ENCODE measurements at regions not wholly inside any gene's neighbourhood (a gene's known extent, or its start where the extent isn't known, plus 50 kb on each side); places are given as distances from the start of the nearest gene placed in this dataset.

GRCh38 chr3:99468918-99469317 is 169.5 kb upstream of the COL8A1 start:
- Histone ChIP-seq H4K20me1 (ENCODE audit: low read depth, low read length) (no peaks in the 10 kb centered on the region), H3K4me2 (ENCODE audit: low read depth, low read length, poor library complexity, severe bottlenecking) (no peak overlapping the region), H3K27ac (ENCODE audit: low read depth, low read length) (no peak overlapping the region), H3K27me3 (ENCODE audit: low read length) (no peaks in the 10 kb centered on the region), H3K36me3 (ENCODE audit: low read length) (no peaks in the 10 kb centered on the region), H3K79me2 (ENCODE audit: insufficient read depth, low read length) (no peaks in the 10 kb centered on the region), H3K9me3 (ENCODE audit: insufficient read depth, low read length) (no peaks in the 10 kb centered on the region), H3K9ac (ENCODE audit: low read length) (no peak overlapping the region), H3K9me2 (replicated peaks; ENCODE audit: insufficient read depth, low read length) (no peaks in the 10 kb centered on the region), H3F3A (ENCODE audit: insufficient read depth) (no peaks in the 10 kb centered on the region), H2AFZ (ENCODE audit: low read depth, low read length, severe bottlenecking) (no peak overlapping the region), H3K4me3 (ENCODE audit: insufficient read depth, low read length, poor library complexity, severe bottlenecking) (no peak overlapping the region)
- TF ChIP-seq EZH2phosphoT487 (conservative IDR thresholded peaks at IDR 0.05; ENCODE audit: low read length) (no peak), CTCF (IDR thresholded peaks at IDR 0.05; ENCODE audit: insufficient read depth, low read length, poor library complexity, severe bottlenecking) (no peak)

- no peaks in the 10 kb centered on the region for H3K36me3 ChIP-seq (ENCODE audit: low read length)
- no peaks in the 10 kb centered on the region for H3K9me3 ChIP-seq (ENCODE audit: insufficient read depth, low read length)
- H3K4me2 ChIP-seq (ENCODE audit: low read depth, low read length, poor library complexity, severe bottlenecking), result no peak overlapping the region
- no peaks in the 10 kb centered on the region for H3K27me3 ChIP-seq (ENCODE audit: low read length)
- no peak overlapping the region for H2AFZ ChIP-seq (ENCODE audit: low read depth, low read length, severe bottlenecking)
- H3F3A ChIP-seq (ENCODE audit: insufficient read depth), result no peaks in the 10 kb centered on the region
- no peaks in the 10 kb centered on the region for H4K20me1 ChIP-seq (ENCODE audit: low read depth, low read length)
- H3K79me2 ChIP-seq (ENCODE audit: insufficient read depth, low read length), result no peaks in the 10 kb centered on the region
- no peak overlapping the region for H3K9ac ChIP-seq (ENCODE audit: low read length)
- H3K4me3 ChIP-seq (ENCODE audit: insufficient read depth, low read length, poor library complexity, severe bottlenecking), result no peak overlapping the region
- TF ChIP-seq CTCF (IDR thresholded peaks at IDR 0.05; ENCODE audit: insufficient read depth, low read length, poor library complexity, severe bottlenecking) (no peak), EZH2phosphoT487 (conservative IDR thresholded peaks at IDR 0.05; ENCODE audit: low read length) (no peak)
- no peaks in the 10 kb centered on the region for H3K9me2 ChIP-seq (replicated peaks; ENCODE audit: insufficient read depth, low read length)
- H3K27ac ChIP-seq (ENCODE audit: low read depth, low read length), result no peak overlapping the region
Measured at GRCh38 chr3:99467420-99467819, 171.0 kb upstream of the COL8A1 start.

- no peak overlapping the region for H2AFZ ChIP-seq (ENCODE audit: low read depth, low read length, severe bottlenecking)
Measured at GRCh38 chr3:99466331-99466730, 172.1 kb upstream of the COL8A1 start.

More at GRCh38 chr3:99466331-99466730, 172.1 kb upstream of the COL8A1 start:
- no peaks in the 10 kb centered on the region for H4K20me1 ChIP-seq (ENCODE audit: low read depth, low read length)
- no peaks in the 10 kb centered on the region for H3K9me2 ChIP-seq (replicated peaks; ENCODE audit: insufficient read depth, low read length)
- H3K4me2 ChIP-seq (ENCODE audit: low read depth, low read length, poor library complexity, severe bottlenecking), result no peak overlapping the region
- H3K9me3 ChIP-seq (ENCODE audit: insufficient read depth, low read length), result no peaks in the 10 kb centered on the region
- H3F3A ChIP-seq (ENCODE audit: insufficient read depth), result no peaks in the 10 kb centered on the region
- H3K36me3 ChIP-seq (ENCODE audit: low read length), result no peaks in the 10 kb centered on the region
- H3K79me2 ChIP-seq (ENCODE audit: insufficient read depth, low read length), result no peaks in the 10 kb centered on the region
- H3K9ac ChIP-seq (ENCODE audit: low read length), result no peak overlapping the region
- H3K27ac ChIP-seq (ENCODE audit: low read depth, low read length), result no peak overlapping the region
- H3K4me3 ChIP-seq (ENCODE audit: insufficient read depth, low read length, poor library complexity, severe bottlenecking), result no peak overlapping the region
- H3K27me3 ChIP-seq (ENCODE audit: low read length), result no peaks in the 10 kb centered on the region
- TF ChIP-seq CTCF (IDR thresholded peaks at IDR 0.05; ENCODE audit: insufficient read depth, low read length, poor library complexity, severe bottlenecking) (no peak), EZH2phosphoT487 (conservative IDR thresholded peaks at IDR 0.05; ENCODE audit: low read length) (no peak)

Data from SU-DHL-6 (cell line).